Thyroid gland (tissue), 4 donors: ENCODE measurements at regions not wholly inside any gene's neighbourhood (a gene's known extent, or its start where the extent isn't known, plus 50 kb on each side); places are given as distances from the start of the nearest gene placed in this dataset.

ENCODE experiments used
- DNase-seq, 2 donors: peaks; one replicate each; pipeline ENCODE4 v3.0.0-alpha.2; 2019
- H3K27ac ChIP-seq, 3 donors: fragments of 200-600 bp; sonication (generic); 1 replicate in 2 of 3; 2 replicates in 1 of 3; pipeline ENCODE4 v1.5.1; 2016 to 2019; ENCODE audit warnings: mild to moderate bottlenecking in 1 of 3, moderate library complexity in 1 of 3
- H3K27me3 ChIP-seq: fragments of 200-600 bp; sonication (generic); one replicate; pipeline ENCODE4 v1.5.1; 2019
- H3K36me3 ChIP-seq, 2 donors: fragments of 200-600 bp; sonication (generic); one replicate each; pipeline ENCODE4 v1.5.1; 2016 to 2019
- H3K4me1 ChIP-seq, 2 donors: fragments of 200-600 bp; sonication (generic); one replicate each; pipeline ENCODE4 v1.5.1; 2017 to 2019
- H3K4me3 ChIP-seq, 3 donors: fragments of 200-600 bp; sonication (generic); replicated peaks in 1 of 3; 1 replicate in 2 of 3; 2 replicates in 1 of 3; pipeline ENCODE4 v1.5.1; 2016; ENCODE audit warnings: mild to moderate bottlenecking in 1 of 3
- H3K9me3 ChIP-seq: fragments of 200-600 bp; sonication (generic); one replicate; pipeline ENCODE4 v1.5.1; 2017
- POLR2A ChIP-seq, 2 donors: fragments of 450-650 bp; IDR thresholded peaks; one replicate each; pipeline ENCODE4 v1.6.1; 2017; ENCODE audit warnings: antibody characterized with exemption in 2 of 2, mild to moderate bottlenecking in 2 of 2, moderate library complexity in 1 of 2
- WGBS, 2 donors: methylation state at CpG; one replicate each; pipeline ENCODE4 v1.1.5; 2017; 5-methylcytosine and 5-hydroxymethylcytosine counted together
- intact Hi-C: fragments of 100-400 bp; cut with DNase I; formaldehyde crosslinking; loops from one replicate; pipeline ENCODE4 v1.15.1; 2023
- TF ChIP-seq, protein P1 (sequence below), 6 experiments: fragments of 200-600 bp in 3 of 6; fragments of 450-650 bp in 3 of 6; sonication (generic) in 3 of 6; IDR thresholded peaks; one replicate each; pipeline ENCODE4 v1.5.1; 2016 to 2019; ENCODE audit warnings: antibody characterized with exemption in 6 of 6, mild to moderate bottlenecking in 2 of 6, inconsistent platforms in 1 of 6, moderate library complexity in 1 of 6

DNA sequence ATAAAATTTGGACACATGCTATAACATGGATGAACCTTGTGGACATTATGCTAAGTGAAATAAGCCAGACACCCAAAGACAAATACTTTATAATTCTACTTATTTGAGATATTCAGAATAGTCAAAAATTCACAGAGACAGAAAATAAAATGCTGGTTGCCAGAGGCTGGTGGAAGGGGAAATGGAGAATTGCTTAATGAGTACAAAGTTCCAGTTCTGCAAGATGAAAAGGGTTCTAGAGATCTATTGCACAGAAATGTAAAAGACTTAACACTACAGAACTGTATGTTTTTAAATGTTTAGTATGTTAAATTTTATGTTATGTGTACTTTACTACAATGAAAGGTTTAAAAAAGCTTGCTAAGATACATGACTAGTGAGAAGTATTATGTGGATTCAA is 344.8 kb downstream of the CNTN3 start:
- DNase-seq: no peak
- H3K9me3 ChIP-seq: no peaks in the 10 kb centered on the region
- no peak for TF ChIP-seq POLR2A (IDR thresholded peaks at IDR 0.05)
- TF ChIP-seq, protein P1, sequence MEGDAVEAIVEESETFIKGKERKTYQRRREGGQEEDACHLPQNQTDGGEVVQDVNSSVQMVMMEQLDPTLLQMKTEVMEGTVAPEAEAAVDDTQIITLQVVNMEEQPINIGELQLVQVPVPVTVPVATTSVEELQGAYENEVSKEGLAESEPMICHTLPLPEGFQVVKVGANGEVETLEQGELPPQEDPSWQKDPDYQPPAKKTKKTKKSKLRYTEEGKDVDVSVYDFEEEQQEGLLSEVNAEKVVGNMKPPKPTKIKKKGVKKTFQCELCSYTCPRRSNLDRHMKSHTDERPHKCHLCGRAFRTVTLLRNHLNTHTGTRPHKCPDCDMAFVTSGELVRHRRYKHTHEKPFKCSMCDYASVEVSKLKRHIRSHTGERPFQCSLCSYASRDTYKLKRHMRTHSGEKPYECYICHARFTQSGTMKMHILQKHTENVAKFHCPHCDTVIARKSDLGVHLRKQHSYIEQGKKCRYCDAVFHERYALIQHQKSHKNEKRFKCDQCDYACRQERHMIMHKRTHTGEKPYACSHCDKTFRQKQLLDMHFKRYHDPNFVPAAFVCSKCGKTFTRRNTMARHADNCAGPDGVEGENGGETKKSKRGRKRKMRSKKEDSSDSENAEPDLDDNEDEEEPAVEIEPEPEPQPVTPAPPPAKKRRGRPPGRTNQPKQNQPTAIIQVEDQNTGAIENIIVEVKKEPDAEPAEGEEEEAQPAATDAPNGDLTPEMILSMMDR (IDR thresholded peaks at IDR 0.05): no peak
- intact Hi-C loops: no loop called here
- no peak overlapping the region for H3K27ac ChIP-seq
- no peak overlapping the region for H3K4me3 ChIP-seq
- H3K4me1 ChIP-seq: no peaks in the 10 kb centered on the region
- H3K27me3 ChIP-seq: no peaks in the 10 kb centered on the region
- no peaks in the 10 kb centered on the region for H3K36me3 ChIP-seq

DNA sequence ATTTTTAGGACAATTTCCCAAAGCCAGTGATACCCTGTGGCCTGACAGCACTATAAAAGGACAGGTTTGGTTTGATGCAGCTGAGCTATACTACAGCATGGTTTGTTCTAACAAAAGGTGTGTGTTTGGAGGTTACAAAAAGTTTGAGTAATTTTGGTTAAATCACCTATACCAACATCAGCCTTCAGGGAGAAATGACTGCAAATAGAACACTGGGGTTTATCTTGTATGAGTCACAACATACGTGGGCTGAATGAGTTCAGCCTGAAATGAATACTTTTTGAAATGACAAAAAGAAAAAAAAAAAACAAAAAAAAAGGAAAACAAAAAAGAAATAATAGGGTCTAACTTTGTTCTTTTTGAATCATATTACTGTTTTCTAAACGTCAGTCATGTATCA is 345.7 kb downstream of the CNTN3 start:
- Histone ChIP-seq H3K4me3 (no peak overlapping the region), H3K27me3 (no peaks in the 10 kb centered on the region), H3K4me1 (no peaks in the 10 kb centered on the region), H3K36me3 (no peaks in the 10 kb centered on the region), H3K27ac (no peak overlapping the region), H3K9me3 (no peaks in the 10 kb centered on the region)
- DNase-seq: no peak
- WGBS, 2 donors: 85 to 86% methylated on average over 2 of the region's 2 CpGs
- TF ChIP-seq POLR2A (IDR thresholded peaks at IDR 0.05): no peak
- TF ChIP-seq, protein P1 (IDR thresholded peaks at IDR 0.05): no peak
- intact Hi-C loops: no loop called here

DNA sequence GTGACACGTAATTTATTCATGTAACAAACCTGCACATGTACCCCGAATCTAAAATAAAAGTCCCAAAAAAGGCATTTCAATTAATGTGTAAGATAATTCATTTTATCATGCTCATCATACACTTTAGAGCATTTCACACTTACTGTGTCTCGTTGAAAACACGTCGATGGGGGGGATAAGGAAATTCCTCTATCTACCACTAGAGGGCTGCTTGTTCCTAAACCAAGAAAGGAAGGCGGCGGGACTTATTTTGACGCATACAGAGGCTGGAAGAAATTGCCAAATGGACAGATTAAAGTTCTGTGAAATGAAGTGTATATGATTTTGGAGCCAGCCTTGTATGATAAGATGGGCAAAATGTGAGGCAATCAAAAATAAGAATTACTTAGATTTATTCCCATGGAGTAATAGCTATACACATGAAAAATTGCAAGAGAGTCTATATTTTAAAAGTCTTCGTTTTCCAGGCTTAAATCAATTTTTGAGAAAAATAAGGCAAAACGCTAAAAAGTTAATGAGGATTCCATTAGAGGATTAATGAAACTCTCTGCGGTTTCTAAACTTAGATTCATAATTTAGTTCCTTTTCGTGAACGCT is 346.8 kb downstream of the CNTN3 start:
- DNase-seq: peak; percentile 30 to 34
- intact Hi-C loops: no loop called here
- TF ChIP-seq POLR2A (IDR thresholded peaks at IDR 0.05): no peak
- TF ChIP-seq, protein P1 (IDR thresholded peaks at IDR 0.05): peak; percentile 29 to 83 (median 70)
- no peak overlapping the region for H3K27ac ChIP-seq
- H3K4me3 ChIP-seq: no peak overlapping the region
- 36 to 40% methylated on average over 13 of the region's 13 CpGs for WGBS, 2 donors
- H3K27me3 ChIP-seq: no peaks in the 10 kb centered on the region
- no peaks in the 10 kb centered on the region for H3K4me1 ChIP-seq
- H3K9me3 ChIP-seq: no peaks in the 10 kb centered on the region
- no peaks in the 10 kb centered on the region for H3K36me3 ChIP-seq

DNA sequence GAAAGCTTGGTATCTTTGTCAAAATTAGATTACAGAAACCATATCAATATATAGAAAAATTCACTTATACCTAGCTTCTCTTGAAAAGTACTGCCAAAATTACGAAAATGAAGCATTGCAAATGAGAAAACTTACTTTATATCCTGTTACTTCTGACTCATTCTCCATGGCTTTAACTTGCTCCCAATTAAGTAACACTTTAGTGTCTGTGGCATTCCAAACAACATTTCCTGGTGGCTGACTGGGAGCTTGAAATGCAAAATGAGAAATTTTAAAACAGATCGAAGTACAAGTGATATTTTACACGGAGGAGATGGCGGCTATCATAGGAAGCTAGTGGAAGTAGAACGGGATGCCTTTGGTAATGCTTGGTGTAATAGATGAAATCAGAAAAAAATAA is 347.3 kb downstream of the CNTN3 start:
- no peak for DNase-seq
- H3K9me3 ChIP-seq: no peaks in the 10 kb centered on the region
- 66 to 70% methylated on average over 5 of the region's 5 CpGs for WGBS, 2 donors
- H3K4me1 ChIP-seq: no peaks in the 10 kb centered on the region
- TF ChIP-seq POLR2A (IDR thresholded peaks at IDR 0.05): no peak
- TF ChIP-seq, protein P1 (IDR thresholded peaks at IDR 0.05): no peak
- H3K27me3 ChIP-seq: no peaks in the 10 kb centered on the region
- intact Hi-C loops: no loop called here
- H3K27ac ChIP-seq: no peak overlapping the region
- no peak overlapping the region for H3K4me3 ChIP-seq
- no peaks in the 10 kb centered on the region for H3K36me3 ChIP-seq

DNA sequence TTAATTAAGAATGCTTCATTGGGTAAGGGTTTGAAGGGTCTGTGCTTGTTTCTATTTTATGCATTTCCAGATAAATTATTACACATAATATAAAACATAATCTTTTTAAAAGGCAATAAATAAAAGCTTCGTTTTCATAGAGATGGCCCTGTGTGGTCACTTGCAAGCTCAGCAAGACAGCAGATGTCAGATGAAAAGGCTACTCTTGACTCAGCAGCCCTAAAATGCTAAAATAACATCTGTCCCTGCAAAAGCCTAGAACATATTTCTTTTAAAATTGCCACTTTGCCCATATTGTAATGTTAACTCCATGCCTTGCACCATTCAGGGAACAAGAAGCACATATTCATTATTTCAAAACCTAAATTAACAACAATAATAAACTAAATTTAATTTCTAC is 349.4 kb downstream of the CNTN3 start:
- intact Hi-C loops: no loop called here
- no peaks in the 10 kb centered on the region for H3K9me3 ChIP-seq
- TF ChIP-seq POLR2A (IDR thresholded peaks at IDR 0.05): no peak
- TF ChIP-seq, protein P1 (IDR thresholded peaks at IDR 0.05): no peak
- 40% methylated on average over 1 of the region's 1 CpG for whole genome bisulfite sequencing, 2 donors
- no peak for DNase-seq
- H3K4me1 ChIP-seq: no peaks in the 10 kb centered on the region
- H3K27me3 ChIP-seq: no peaks in the 10 kb centered on the region
- H3K36me3 ChIP-seq: no peaks in the 10 kb centered on the region
- H3K27ac ChIP-seq: no peak overlapping the region
- no peak overlapping the region for H3K4me3 ChIP-seq
